ENCODE measurements at regions not wholly inside any gene's neighbourhood (a gene's known extent, or its start where the extent isn't known, plus 50 kb on each side); places are given as distances from the start of the nearest gene placed in this dataset.

DNA sequence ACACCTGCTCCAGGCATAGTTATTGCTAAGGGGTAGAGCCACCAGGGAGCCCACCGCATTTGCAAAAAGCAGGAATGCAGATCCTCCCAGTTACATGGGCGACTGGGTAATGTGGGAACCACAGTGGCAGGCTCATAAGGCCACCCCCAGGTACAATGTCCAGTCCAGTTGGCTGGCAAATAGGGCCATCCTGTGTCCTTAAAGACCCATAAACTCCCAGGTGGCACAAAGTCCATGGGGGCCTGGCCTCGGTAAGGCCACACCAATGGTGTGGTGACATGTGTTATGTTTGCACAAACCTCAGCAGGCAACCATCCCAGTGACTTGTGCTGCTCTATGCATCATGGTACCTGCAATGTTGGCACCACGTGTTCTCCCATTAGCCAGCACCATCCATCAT lies 283.6 kb upstream of the GYPC start:
- H3K4me3 ChIP-seq = no peak overlapping the region
- H3K36me3 ChIP-seq = no peaks in the 10 kb centered on the region
- no peaks in the 10 kb centered on the region for H3K9me3 ChIP-seq
- intact Hi-C loops (cut with DNase I) = no loop called here
- TF ChIP-seq, protein P1, sequence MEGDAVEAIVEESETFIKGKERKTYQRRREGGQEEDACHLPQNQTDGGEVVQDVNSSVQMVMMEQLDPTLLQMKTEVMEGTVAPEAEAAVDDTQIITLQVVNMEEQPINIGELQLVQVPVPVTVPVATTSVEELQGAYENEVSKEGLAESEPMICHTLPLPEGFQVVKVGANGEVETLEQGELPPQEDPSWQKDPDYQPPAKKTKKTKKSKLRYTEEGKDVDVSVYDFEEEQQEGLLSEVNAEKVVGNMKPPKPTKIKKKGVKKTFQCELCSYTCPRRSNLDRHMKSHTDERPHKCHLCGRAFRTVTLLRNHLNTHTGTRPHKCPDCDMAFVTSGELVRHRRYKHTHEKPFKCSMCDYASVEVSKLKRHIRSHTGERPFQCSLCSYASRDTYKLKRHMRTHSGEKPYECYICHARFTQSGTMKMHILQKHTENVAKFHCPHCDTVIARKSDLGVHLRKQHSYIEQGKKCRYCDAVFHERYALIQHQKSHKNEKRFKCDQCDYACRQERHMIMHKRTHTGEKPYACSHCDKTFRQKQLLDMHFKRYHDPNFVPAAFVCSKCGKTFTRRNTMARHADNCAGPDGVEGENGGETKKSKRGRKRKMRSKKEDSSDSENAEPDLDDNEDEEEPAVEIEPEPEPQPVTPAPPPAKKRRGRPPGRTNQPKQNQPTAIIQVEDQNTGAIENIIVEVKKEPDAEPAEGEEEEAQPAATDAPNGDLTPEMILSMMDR (IDR thresholded peaks at IDR 0.05) = no peak
- no peaks in the 10 kb centered on the region for H3K27me3 ChIP-seq
- DNase-seq = no peak
- H3K27ac ChIP-seq = no peak overlapping the region
- ATAC-seq = no peak
- no peaks in the 10 kb centered on the region for H3K4me1 ChIP-seq

DNA sequence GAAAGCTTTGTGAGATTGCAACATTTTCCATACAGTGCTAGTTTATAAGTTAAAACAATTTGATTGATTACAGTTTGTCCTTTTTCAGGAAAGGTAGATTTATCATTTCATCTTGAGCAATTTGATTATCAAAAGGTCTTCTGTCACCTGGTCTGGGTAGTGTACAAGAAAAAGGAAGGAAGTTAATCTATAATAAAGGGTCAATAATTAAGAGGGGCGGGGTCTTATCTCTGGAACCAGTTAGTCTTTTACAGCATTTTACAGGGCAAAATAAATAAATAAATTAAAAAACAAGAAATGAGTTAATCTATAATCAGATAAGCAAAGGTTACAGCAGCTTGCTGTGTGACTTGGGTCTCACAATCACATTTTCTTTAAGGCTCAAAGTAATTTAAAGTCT lies 277.8 kb upstream of the GYPC start:
- Histone ChIP-seq H3K27me3 (no peaks in the 10 kb centered on the region), H3K27ac (no peak overlapping the region), H3K36me3 (no peaks in the 10 kb centered on the region), H3K9me3 (no peaks in the 10 kb centered on the region), H3K4me3 (no peak overlapping the region), H3K4me1 (no peaks in the 10 kb centered on the region)
- intact Hi-C loops (cut with DNase I) = no loop called here
- TF ChIP-seq, protein P1 (IDR thresholded peaks at IDR 0.05) = no peak
- ATAC-seq (no peak), DNase-seq (no peak)

DNA sequence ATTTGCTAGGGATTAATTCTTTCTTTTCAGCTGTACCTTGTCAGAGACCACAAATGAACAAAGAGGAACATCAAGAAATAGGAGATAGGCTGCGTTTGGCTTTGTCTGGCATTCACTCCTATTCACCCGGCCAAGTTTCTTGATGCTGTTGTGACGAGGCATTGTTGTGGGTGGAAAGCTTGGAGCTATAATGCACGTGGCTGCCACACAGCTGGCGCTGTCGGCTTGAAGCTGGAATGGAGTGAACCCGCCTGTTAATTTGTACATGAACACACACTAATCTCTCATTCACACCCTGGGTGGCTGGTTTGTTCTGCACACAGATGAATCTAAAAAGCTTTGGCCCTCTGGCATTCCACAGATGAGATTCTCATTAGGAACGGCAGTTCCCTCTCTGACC lies 274.9 kb upstream of the GYPC start:
- TF ChIP-seq, protein P1 (IDR thresholded peaks at IDR 0.05) = no peak
- Histone ChIP-seq H3K36me3 (no peaks in the 10 kb centered on the region), H3K27ac (no peak overlapping the region), H3K4me1 (no peaks in the 10 kb centered on the region), H3K9me3 (no peaks in the 10 kb centered on the region), H3K27me3 (no peaks in the 10 kb centered on the region), H3K4me3 (no peak overlapping the region)
- no peak for DNase-seq
- intact Hi-C loops (cut with DNase I) = no loop called here
- ATAC-seq = no peak

DNA sequence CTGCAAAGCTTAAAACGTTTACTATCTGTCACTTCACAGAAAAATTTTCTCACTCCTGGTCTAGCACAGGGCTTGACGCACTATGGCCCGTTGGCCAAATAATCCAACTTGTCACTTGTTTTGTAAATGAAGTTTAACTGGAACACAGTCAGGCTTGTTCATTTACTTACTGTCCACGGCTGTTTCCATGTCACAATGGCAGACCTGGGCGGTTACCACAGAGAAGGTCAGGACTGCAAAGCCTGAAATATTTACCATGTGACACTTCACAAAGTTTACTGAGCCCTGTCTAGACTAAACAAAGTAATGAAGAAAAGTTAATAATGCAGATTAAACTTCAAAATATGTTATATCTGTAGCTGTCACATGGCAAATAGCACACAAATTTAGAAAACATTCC lies 273.0 kb upstream of the GYPC start:
- Histone ChIP-seq H3K27ac (no peak overlapping the region), H3K27me3 (no peaks in the 10 kb centered on the region), H3K9me3 (no peaks in the 10 kb centered on the region), H3K4me1 (no peaks in the 10 kb centered on the region), H3K4me3 (no peak overlapping the region), H3K36me3 (no peaks in the 10 kb centered on the region)
- TF ChIP-seq, protein P1 (IDR thresholded peaks at IDR 0.05) = no peak
- DNase-seq (no peak), ATAC-seq (no peak)
- intact Hi-C loops (cut with DNase I) = no loop called here

DNA sequence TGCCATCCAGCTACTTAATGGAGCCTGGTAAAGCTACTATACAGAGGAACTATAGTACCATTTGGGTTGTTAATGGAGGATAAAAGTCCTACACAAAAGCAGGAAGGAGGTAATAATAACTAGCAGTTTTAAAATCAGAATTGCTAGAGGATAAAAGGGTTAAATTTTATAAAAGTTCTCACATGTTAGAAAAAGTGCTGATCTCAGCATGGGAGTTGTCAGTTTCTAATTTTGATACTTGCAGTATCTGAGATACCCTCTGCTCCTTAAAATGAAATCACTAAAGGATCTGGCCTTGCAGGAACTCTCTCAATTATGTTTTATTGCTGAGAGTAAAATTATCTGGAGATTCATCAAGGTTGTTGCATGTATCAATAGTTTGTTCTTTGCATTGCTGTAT lies 272.2 kb upstream of the GYPC start:
- H3K27ac ChIP-seq = no peak overlapping the region
- no peaks in the 10 kb centered on the region for H3K9me3 ChIP-seq
- intact Hi-C loops (cut with DNase I) = no loop called here
- no peaks in the 10 kb centered on the region for H3K4me1 ChIP-seq
- ATAC-seq (no peak), DNase-seq (no peak)
- H3K27me3 ChIP-seq = no peaks in the 10 kb centered on the region
- TF ChIP-seq, protein P1 (IDR thresholded peaks at IDR 0.05) = no peak
- H3K4me3 ChIP-seq = no peak overlapping the region
- H3K36me3 ChIP-seq = no peaks in the 10 kb centered on the region

DNA sequence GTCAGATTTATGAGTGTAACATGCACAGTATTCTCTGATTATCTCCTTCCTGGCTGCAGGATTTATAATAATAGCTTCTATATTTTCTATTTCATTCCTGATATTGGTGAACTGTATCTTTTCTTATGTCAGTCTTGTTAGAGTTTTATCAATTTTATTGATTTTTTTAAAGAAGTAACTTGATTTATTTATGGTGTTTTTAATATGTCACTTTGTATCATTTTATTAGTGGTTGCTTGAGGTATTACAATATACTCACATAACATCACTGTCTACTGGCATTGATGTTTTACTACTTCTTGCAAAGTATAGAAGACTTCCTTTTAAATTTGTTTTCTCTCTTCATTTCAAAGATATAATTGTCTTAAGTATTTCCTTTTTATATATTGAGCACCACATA lies 270.5 kb upstream of the GYPC start:
- Histone ChIP-seq H3K36me3 (no peaks in the 10 kb centered on the region), H3K27me3 (no peaks in the 10 kb centered on the region), H3K4me3 (no peak overlapping the region), H3K27ac (no peak overlapping the region), H3K4me1 (no peaks in the 10 kb centered on the region), H3K9me3 (no peaks in the 10 kb centered on the region)
- TF ChIP-seq, protein P1 (IDR thresholded peaks at IDR 0.05) = no peak
- intact Hi-C loops (cut with DNase I) = no loop called here
- DNase-seq (no peak), ATAC-seq (no peak)

Measured in upper lobe of right lung (tissue), 1 donor.